SK-N-SH (cell line): ENCODE measurements at regions not wholly inside any gene's neighbourhood (a gene's known extent, or its start where the extent isn't known, plus 50 kb on each side); places are given as distances from the start of the nearest gene placed in this dataset.

ENCODE experiments used
- MEF2A ChIP-seq: IDR thresholded peaks from 2 replicates; pipeline ENCODE4 v1.4.0; 2012; ENCODE audit warnings: low read depth, borderline replicate concordance
- MXI1 ChIP-seq: IDR thresholded peaks from 2 replicates; pipeline ENCODE4 v1.6.1; 2012; ENCODE audit warnings: mild to moderate bottlenecking, low read depth, low read length, improper control_type of control experiment
- POLR2AphosphoS5 ChIP-seq: IDR thresholded peaks from 2 replicates; pipeline ENCODE4 v1.6.1; 2012; ENCODE audit warnings: low read depth, low read length
- RCOR1 ChIP-seq: fragments of 150-350 bp; IDR thresholded peaks from 2 replicates; pipeline ENCODE4 v1.6.1; 2017; ENCODE audit warnings: antibody characterized with exemption, low read length
- TAF1 ChIP-seq: IDR thresholded peaks from 2 replicates; pipeline ENCODE4 v1.6.1; 2012; ENCODE audit warnings: low read depth, mild to moderate bottlenecking, low read length, moderate library complexity, borderline replicate concordance
- USF1 ChIP-seq: IDR thresholded peaks from 2 replicates; pipeline ENCODE4 v1.4.0; 2012; ENCODE audit warnings: low read depth, borderline replicate concordance
- TF ChIP-seq, protein P1 (sequence below): fragments of 200-600 bp; sonication (generic); IDR thresholded peaks from 2 replicates; pipeline ENCODE4 v1.6.1; 2017; ENCODE audit warnings: antibody characterized with exemption, mild to moderate bottlenecking, moderate library complexity
- TF ChIP-seq, protein P2 (sequence below): IDR thresholded peaks from 2 replicates; pipeline ENCODE4 v1.4.0; 2012; ENCODE audit warnings: low read depth

DNA sequence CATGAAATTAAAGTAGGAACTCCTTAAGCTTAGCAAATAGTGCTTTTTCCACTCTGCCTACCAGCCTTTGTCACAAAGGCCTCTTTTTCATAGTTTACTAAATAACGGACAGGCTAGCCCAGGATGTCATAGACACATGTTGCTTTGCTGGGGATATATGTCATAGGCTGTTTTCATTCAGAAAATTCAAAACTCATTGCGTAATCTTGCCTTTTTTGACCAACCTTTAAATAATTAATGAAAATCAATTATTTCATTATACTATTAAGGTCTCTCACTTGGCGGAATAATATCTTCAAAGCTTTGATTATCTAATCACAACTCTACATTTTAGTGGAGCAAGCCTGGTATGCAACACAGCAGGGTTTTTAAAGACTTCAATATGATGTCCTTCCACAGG lies 1245.7 kb upstream of the LRRTM1 start:
- no peak for TF ChIP-seq MXI1
- no peak for TF ChIP-seq RCOR1
- TF ChIP-seq TAF1, result no peak
- no peak for TF ChIP-seq USF1
- TF ChIP-seq, protein P1, sequence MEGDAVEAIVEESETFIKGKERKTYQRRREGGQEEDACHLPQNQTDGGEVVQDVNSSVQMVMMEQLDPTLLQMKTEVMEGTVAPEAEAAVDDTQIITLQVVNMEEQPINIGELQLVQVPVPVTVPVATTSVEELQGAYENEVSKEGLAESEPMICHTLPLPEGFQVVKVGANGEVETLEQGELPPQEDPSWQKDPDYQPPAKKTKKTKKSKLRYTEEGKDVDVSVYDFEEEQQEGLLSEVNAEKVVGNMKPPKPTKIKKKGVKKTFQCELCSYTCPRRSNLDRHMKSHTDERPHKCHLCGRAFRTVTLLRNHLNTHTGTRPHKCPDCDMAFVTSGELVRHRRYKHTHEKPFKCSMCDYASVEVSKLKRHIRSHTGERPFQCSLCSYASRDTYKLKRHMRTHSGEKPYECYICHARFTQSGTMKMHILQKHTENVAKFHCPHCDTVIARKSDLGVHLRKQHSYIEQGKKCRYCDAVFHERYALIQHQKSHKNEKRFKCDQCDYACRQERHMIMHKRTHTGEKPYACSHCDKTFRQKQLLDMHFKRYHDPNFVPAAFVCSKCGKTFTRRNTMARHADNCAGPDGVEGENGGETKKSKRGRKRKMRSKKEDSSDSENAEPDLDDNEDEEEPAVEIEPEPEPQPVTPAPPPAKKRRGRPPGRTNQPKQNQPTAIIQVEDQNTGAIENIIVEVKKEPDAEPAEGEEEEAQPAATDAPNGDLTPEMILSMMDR, result no peak
- TF ChIP-seq, protein P2, sequence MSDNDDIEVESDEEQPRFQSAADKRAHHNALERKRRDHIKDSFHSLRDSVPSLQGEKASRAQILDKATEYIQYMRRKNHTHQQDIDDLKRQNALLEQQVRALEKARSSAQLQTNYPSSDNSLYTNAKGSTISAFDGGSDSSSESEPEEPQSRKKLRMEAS, result no peak
- TF ChIP-seq MEF2A, result no peak
- no peak for TF ChIP-seq POLR2AphosphoS5
